Spleen (tissue), 11 donors: ENCODE measurements at regions not wholly inside any gene's neighbourhood (a gene's known extent, or its start where the extent isn't known, plus 50 kb on each side); places are given as distances from the start of the nearest gene placed in this dataset.

Source experiments
- DNase-seq: peaks from one replicate; pipeline ENCODE4 v3.0.0-alpha.2; 2020
- H3K27ac ChIP-seq, 8 donors: fragments of 200-600 bp; sonication (generic) in 7 of 8; 1 replicate in 4 of 8; 2 replicates in 4 of 8; pipeline versions ENCODE4 v1.5.0 to v1.8.0; 2016 to 2021; ENCODE audit warnings: inconsistent platforms in 4 of 8, mild to moderate bottlenecking in 4 of 8, moderate library complexity in 1 of 8
- H3K27me3 ChIP-seq, 7 donors: fragments of 200-600 bp; sonication (generic) in 6 of 7; replicated peaks in 1 of 7; 1 replicate in 4 of 7; 2 replicates in 3 of 7; pipeline versions ENCODE4 v1.5.0 to v1.8.0; 2016 to 2021; ENCODE audit warnings: inconsistent platforms in 3 of 7, mild to moderate bottlenecking in 1 of 7
- H3K36me3 ChIP-seq, 6 donors: fragments of 200-600 bp; sonication (generic) in 5 of 6; 1 replicate in 4 of 6; 2 replicates in 2 of 6; pipeline versions ENCODE4 v1.5.0 to v1.8.0; 2016 to 2021; ENCODE audit warnings: inconsistent platforms in 2 of 6
- H3K4me1 ChIP-seq, 6 donors: fragments of 200-600 bp; sonication (generic) in 5 of 6; 1 replicate in 3 of 6; 2 replicates in 3 of 6; pipeline versions ENCODE4 v1.5.0 to v1.8.0; 2016 to 2021; ENCODE audit warnings: inconsistent platforms in 3 of 6
- H3K4me3 ChIP-seq, 8 donors: fragments of 200-600 bp; sonication (generic) in 7 of 8; 1 replicate in 4 of 8; 2 replicates in 4 of 8; pipeline versions ENCODE4 v1.5.0 to v1.8.0; 2016 to 2021; ENCODE audit warnings: inconsistent platforms in 4 of 8, mild to moderate bottlenecking in 4 of 8, moderate library complexity in 2 of 8
- H3K9me3 ChIP-seq, 8 donors: fragments of 200-600 bp; sonication (generic) in 7 of 8; 1 replicate in 4 of 8; 2 replicates in 4 of 8; pipeline versions ENCODE4 v1.5.0 to v1.8.0; 2016 to 2021; ENCODE audit warnings: inconsistent platforms in 4 of 8
- POLR2A ChIP-seq, 3 donors: fragments of 450-650 bp; IDR thresholded peaks; one replicate each; pipeline ENCODE4 v1.5.1; 2017; ENCODE audit warnings: antibody characterized with exemption in 3 of 3, mild to moderate bottlenecking in 1 of 3
- POLR2AphosphoS5 ChIP-seq, 3 donors: sonication (generic); formaldehyde crosslinking; IDR thresholded peaks; one replicate each; pipeline ENCODE4 v1.5.1; 2017; ENCODE audit warnings: antibody characterized with exemption in 3 of 3
- WGBS, 5 donors: extraction: QIAGEN DNeasy Blood & Tissue Kit in 3 of 5; methylation state at CpG; one replicate each; pipeline versions ENCODE4 v1.1.5 to v1.1.7; 2013 to 2018; 5-methylcytosine and 5-hydroxymethylcytosine counted together
- intact Hi-C: fragments of 100-400 bp; cut with DNase I; formaldehyde crosslinking; loops from one replicate; pipeline ENCODE4 v1.15.0; 2023; ENCODE audit warnings: low total_unique reads
- TF ChIP-seq, protein P1 (sequence below), 11 experiments: fragments of 200-600 bp in 7 of 11; fragments of 450-650 bp in 4 of 11; sonication (generic) in 4 of 11; IDR thresholded peaks in 8 of 11; conservative IDR thresholded peaks in 3 of 11; 1 replicate in 7 of 11; 2 replicates in 4 of 11; pipeline versions ENCODE4 v1.4.0 to v1.8.0; 2016 to 2021; ENCODE audit warnings: antibody characterized with exemption in 11 of 11, inconsistent platforms in 4 of 11, mild to moderate bottlenecking in 1 of 11
- donor health status: healthy with polysubstance abuse.
- donor health status: DM: no; HTN: no; CAD: no; lungs with moderate emphysema.
- donor health status: DM: no; HTN: no; CAD: no.
- donor health status: Bipolar disorder and iron deficiency.
- donor health status: healthy.
- donor health status: DM: no; HTN: no; CAD: no.
- donor health status: DM: yes; HTN: yes; CAD: no.

DNA sequence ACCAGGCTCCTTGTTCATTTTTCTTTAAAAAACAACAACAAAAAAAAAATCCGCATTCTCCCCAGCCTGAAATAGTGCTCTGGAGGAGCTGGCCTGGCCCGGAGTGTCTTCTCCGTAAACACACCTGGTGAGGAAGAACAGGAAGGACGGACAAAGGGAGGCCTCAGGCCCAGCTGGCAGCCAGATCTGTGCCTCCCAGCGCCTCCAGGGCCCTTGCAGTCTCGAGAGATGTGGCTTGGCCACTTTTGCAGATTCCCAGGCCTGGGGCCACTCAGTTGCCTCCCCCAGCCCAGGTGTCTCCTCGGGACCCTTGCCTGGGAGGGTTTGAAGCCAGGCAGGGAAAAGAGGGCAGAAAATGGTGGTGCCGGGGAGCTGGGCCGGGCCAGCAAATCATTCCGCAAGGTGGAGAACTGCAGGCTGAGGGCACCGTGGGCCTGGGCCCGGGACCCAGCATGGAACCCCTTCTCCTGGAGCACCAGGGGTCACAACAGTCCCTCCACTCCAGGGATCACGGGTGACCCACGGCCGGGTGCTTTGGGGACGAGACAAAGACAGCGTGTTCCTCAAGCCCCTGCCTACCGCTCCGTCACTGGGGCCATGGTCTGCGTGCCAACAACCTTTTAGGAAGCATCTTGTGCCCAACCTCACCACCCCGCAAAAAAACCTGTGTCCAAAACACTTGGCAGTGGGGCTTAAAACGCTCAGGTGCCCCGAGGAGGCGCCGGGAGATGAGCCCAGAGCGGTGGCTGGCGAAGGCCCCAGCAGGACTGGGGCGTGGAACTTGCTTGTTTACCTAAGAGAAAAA lies 67.1 kb upstream of the WNT7B start:
- Histone ChIP-seq H3K4me1 (peaks cover 34 to 96% (median 91%) of the 10 kb centered on the region in 6 donors), H3K4me3 (peak overlapping the region; percentile 35 to 81 (median 47)), H3K9me3 (no peaks in the 10 kb centered on the region), H3K36me3 (no peaks in the 10 kb centered on the region), H3K27me3 (no peaks in the 10 kb centered on the region), H3K27ac (peak overlapping the region; percentile 88 to 99 (median 92))
- intact Hi-C loops, result no loop called here
- peak; percentile 82 for DNase-seq
- 16 to 41% (median 24%) methylated on average over 27 to 28 of the region's 28 CpGs for WGBS, 5 donors
- peak in 1 of 3 donors; percentile 19 for TF ChIP-seq POLR2AphosphoS5 (IDR thresholded peaks at IDR 0.05)
- TF ChIP-seq, protein P1, sequence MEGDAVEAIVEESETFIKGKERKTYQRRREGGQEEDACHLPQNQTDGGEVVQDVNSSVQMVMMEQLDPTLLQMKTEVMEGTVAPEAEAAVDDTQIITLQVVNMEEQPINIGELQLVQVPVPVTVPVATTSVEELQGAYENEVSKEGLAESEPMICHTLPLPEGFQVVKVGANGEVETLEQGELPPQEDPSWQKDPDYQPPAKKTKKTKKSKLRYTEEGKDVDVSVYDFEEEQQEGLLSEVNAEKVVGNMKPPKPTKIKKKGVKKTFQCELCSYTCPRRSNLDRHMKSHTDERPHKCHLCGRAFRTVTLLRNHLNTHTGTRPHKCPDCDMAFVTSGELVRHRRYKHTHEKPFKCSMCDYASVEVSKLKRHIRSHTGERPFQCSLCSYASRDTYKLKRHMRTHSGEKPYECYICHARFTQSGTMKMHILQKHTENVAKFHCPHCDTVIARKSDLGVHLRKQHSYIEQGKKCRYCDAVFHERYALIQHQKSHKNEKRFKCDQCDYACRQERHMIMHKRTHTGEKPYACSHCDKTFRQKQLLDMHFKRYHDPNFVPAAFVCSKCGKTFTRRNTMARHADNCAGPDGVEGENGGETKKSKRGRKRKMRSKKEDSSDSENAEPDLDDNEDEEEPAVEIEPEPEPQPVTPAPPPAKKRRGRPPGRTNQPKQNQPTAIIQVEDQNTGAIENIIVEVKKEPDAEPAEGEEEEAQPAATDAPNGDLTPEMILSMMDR (IDR thresholded peaks at IDR 0.05 in 8 of 11, conservative IDR thresholded peaks at IDR 0.05 in 3 of 11), result no peak

- intact Hi-C loops, result no loop called here
- peak; percentile 90 for DNase-seq
- Histone ChIP-seq H3K9me3 (no peaks in the 10 kb centered on the region), H3K4me3 (peak overlapping the region; percentile 35 to 81 (median 47)), H3K4me1 (peaks cover 34 to 96% (median 87%) of the 10 kb centered on the region in 6 donors), H3K27ac (peak overlapping the region; percentile 88 to 99 (median 92)), H3K27me3 (no peaks in the 10 kb centered on the region), H3K36me3 (no peaks in the 10 kb centered on the region)
- TF ChIP-seq POLR2A (IDR thresholded peaks at IDR 0.05) (no peak), POLR2AphosphoS5 (IDR thresholded peaks at IDR 0.05) (peak; percentile 53 to 71 (median 71))
- TF ChIP-seq, protein P1 (IDR thresholded peaks at IDR 0.05 in 8 of 11, conservative IDR thresholded peaks at IDR 0.05 in 3 of 11), result no peak
- 1 to 6% (median 3%) methylated on average over 23 to 87 of the region's 87 CpGs for WGBS, 5 donors
Measured at GRCh38 chr22:46044621-46045458, 67.9 kb upstream of the WNT7B start.

GRCh38 chr22:46045459-46046298 lies 68.7 kb upstream of the WNT7B start:
- peak overlapping the region; percentile 88 to 99 (median 92) for H3K27ac ChIP-seq
- H3K27me3 ChIP-seq, result no peaks in the 10 kb centered on the region
- WGBS, 5 donors, result 61 to 76% (median 72%) methylated on average over 7 to 12 of the region's 12 CpGs
- H3K4me1 ChIP-seq, result peaks cover 34 to 96% (median 89%) of the 10 kb centered on the region in 6 donors
- peak overlapping the region; percentile 35 to 81 (median 47) for H3K4me3 ChIP-seq
- intact Hi-C loops, result no loop called here
- TF ChIP-seq POLR2AphosphoS5 (IDR thresholded peaks at IDR 0.05), result peak in 2 of 3 donors; percentile 10 to 50
- TF ChIP-seq, protein P1 (IDR thresholded peaks at IDR 0.05 in 8 of 11, conservative IDR thresholded peaks at IDR 0.05 in 3 of 11), result no peak
- no peaks in the 10 kb centered on the region for H3K9me3 ChIP-seq
- peak; percentile 80 for DNase-seq
- H3K36me3 ChIP-seq, result no peaks in the 10 kb centered on the region
